HG02840 (cell line): ENCODE measurements at regions not wholly inside any gene's neighbourhood (a gene's known extent, or its start where the extent isn't known, plus 50 kb on each side); places are given as distances from the start of the nearest gene placed in this dataset.
"Not testable (repeated sequence)": the region's sequence is repeated elsewhere in the genome, so short reads cannot be mapped to it uniquely, and the experiment has no call there.

Experiments used
- ATAC-seq: cut with Tn5 transposase; IDR thresholded peaks from one replicate; pipeline ENCODE4 v1.9.1; 2021; ENCODE audit warnings: mild to moderate bottlenecking, moderate library complexity, moderate number of reproducible peaks; ENCODE audit not compliant: unreplicated experiment, low FRiP score

- peak; percentile 87 for ATAC-seq
Measured at GRCh38 chr6:27146706-27147505, 100.6 kb upstream of the PRSS16 start.

GRCh38 chr6:27148404-27148795, 99.1 kb upstream of the PRSS16 start:
- no peak for ATAC-seq

GRCh38 chr6:27149150-27149549, 98.4 kb upstream of the PRSS16 start:
- no peak for ATAC-seq

- ATAC-seq, result no peak
Measured at GRCh38 chr6:27154696-27155095, 92.8 kb upstream of the PRSS16 start.

- ATAC-seq, result no peak
Measured at GRCh38 chr6:27156874-27157458, 90.5 kb upstream of the PRSS16 start.

- ATAC-seq, result no peak
Measured at GRCh38 chr6:27157459-27158315, 89.8 kb upstream of the PRSS16 start.

- ATAC-seq, result no peak
Measured at GRCh38 chr6:27158316-27158643, 89.2 kb upstream of the PRSS16 start.

GRCh38 chr6:27159725-27160124, 87.8 kb upstream of the PRSS16 start:
- no peak for ATAC-seq

- ATAC-seq, result no peak
Measured at GRCh38 chr6:27161115-27161514, 86.4 kb upstream of the PRSS16 start.

- ATAC-seq, result no peak
Measured at GRCh38 chr6:27161603-27161945, 85.9 kb upstream of the PRSS16 start.

- ATAC-seq, result no peak
Measured at GRCh38 chr6:27161946-27162603, 85.4 kb upstream of the PRSS16 start.

GRCh38 chr6:27163834-27164233, 83.7 kb upstream of the PRSS16 start:
- ATAC-seq, result no peak

- no peak for ATAC-seq
Measured at GRCh38 chr6:27168108-27168507, 79.4 kb upstream of the PRSS16 start.

- no peak for ATAC-seq
Measured at GRCh38 chr6:27168586-27169443, 78.7 kb upstream of the PRSS16 start.

- not testable (repeated sequence) for ATAC-seq
Measured at GRCh38 chr6:27172524-27173231, 74.8 kb upstream of the PRSS16 start.

- ATAC-seq, result not testable (repeated sequence)
Measured at GRCh38 chr6:27173232-27173601, 74.3 kb upstream of the PRSS16 start.

GRCh38 chr6:27174958-27175357, 72.5 kb upstream of the PRSS16 start:
- no peak for ATAC-seq

- ATAC-seq, result no peak
Measured at GRCh38 chr6:27176096-27176495, 71.4 kb upstream of the PRSS16 start.
